ENCODE measurements at regions not wholly inside any gene's neighbourhood (a gene's known extent, or its start where the extent isn't known, plus 50 kb on each side); places are given as distances from the start of the nearest gene placed in this dataset.

GRCh38 chr18:76202322-76202721 is 292.7 kb downstream of the ZNF516 start:
- DNase-seq (ENCODE audit: low read depth in 3 of 3), result no peak

GRCh38 chr18:76195601-76196000 is 299.4 kb downstream of the ZNF516 start:
- DNase-seq (ENCODE audit: low read depth in 3 of 3), result no peak

- no peak for DNase-seq (ENCODE audit: low read depth in 3 of 3)
Measured at GRCh38 chr18:76188097-76188496, 306.9 kb downstream of the ZNF516 start.

GRCh38 chr18:76179257-76179656 is 315.8 kb downstream of the ZNF516 start:
- DNase-seq (ENCODE audit: low read depth in 3 of 3), result no peak

- no peak for DNase-seq (ENCODE audit: low read depth in 3 of 3)
Measured at GRCh38 chr18:76177160-76177559, 317.9 kb downstream of the ZNF516 start.

GRCh38 chr18:76174451-76174850 is 320.6 kb downstream of the ZNF516 start:
- DNase-seq (ENCODE audit: low read depth in 3 of 3), result no peak

GRCh38 chr18:76169733-76170132 is 325.3 kb downstream of the ZNF516 start:
- no peak for DNase-seq (ENCODE audit: low read depth in 3 of 3)

GRCh38 chr18:76167845-76168621 is 327.0 kb downstream of the ZNF516 start:
- no peak for DNase-seq (ENCODE audit: low read depth in 3 of 3)

- DNase-seq (ENCODE audit: low read depth in 3 of 3), result no peak
Measured at GRCh38 chr18:76167410-76167809, 327.6 kb downstream of the ZNF516 start.

GRCh38 chr18:76162886-76163285 is 332.2 kb downstream of the ZNF516 start:
- no peak for DNase-seq (ENCODE audit: low read depth in 3 of 3)

GRCh38 chr18:76161983-76162382 is 333.1 kb downstream of the ZNF516 start:
- DNase-seq (ENCODE audit: low read depth in 3 of 3), result no peak

GRCh38 chr18:76153691-76154090 is 341.4 kb downstream of the ZNF516 start:
- DNase-seq (ENCODE audit: low read depth in 3 of 3), result no peak

- no peak for DNase-seq (ENCODE audit: low read depth in 3 of 3)
Measured at GRCh38 chr18:76149734-76150133, 345.3 kb downstream of the ZNF516 start.

GRCh38 chr18:76149284-76149683 is 345.8 kb downstream of the ZNF516 start:
- no peak for DNase-seq (ENCODE audit: low read depth in 3 of 3)

GRCh38 chr18:76145521-76146376 is 349.3 kb downstream of the ZNF516 start:
- DNase-seq (ENCODE audit: low read depth in 3 of 3), result no peak

GRCh38 chr18:76144844-76145243 is 350.2 kb downstream of the ZNF516 start:
- no peak for DNase-seq (ENCODE audit: low read depth in 3 of 3)

- DNase-seq (ENCODE audit: low read depth in 3 of 3), result no peak
Measured at GRCh38 chr18:76142611-76143010, 352.4 kb downstream of the ZNF516 start.

- DNase-seq (ENCODE audit: low read depth in 3 of 3), result no peak
Measured at GRCh38 chr18:76139844-76140243, 355.2 kb downstream of the ZNF516 start.

- no peak for DNase-seq (ENCODE audit: low read depth in 3 of 3)
Measured at GRCh38 chr18:76137216-76137615, 357.8 kb downstream of the ZNF516 start.

GRCh38 chr18:76136701-76137100 is 358.3 kb downstream of the ZNF516 start:
- DNase-seq (ENCODE audit: low read depth in 3 of 3), result no peak

GRCh38 chr18:76134628-76135027 is 360.4 kb downstream of the ZNF516 start:
- DNase-seq (ENCODE audit: low read depth in 3 of 3), result no peak

- DNase-seq (ENCODE audit: low read depth in 3 of 3), result no peak
Measured at GRCh38 chr18:76133873-76134272, 361.2 kb downstream of the ZNF516 start.

GRCh38 chr18:76131738-76132137 is 363.3 kb downstream of the ZNF516 start:
- DNase-seq (ENCODE audit: low read depth in 3 of 3), result peak; percentile 3 to 15 (median 6)

All from stimulated activated CD4-positive, alpha-beta T cell treated with anti-CD3 and anti-CD28 coated beads, TNF-alpha, amount 100 ng/mL, for 48 hours (primary cell).